WERI-Rb-1 (cell line): ENCODE measurements at regions not wholly inside any gene's neighbourhood (a gene's known extent, or its start where the extent isn't known, plus 50 kb on each side); places are given as distances from the start of the nearest gene placed in this dataset.

Experiments
- DNase-seq: peaks from one replicate; pipeline ENCODE4 v3.0.0-alpha.2; 2020
- H3K27ac ChIP-seq: fragments of 250-450 bp; sonication (Bioruptor Pico); 2 replicates; pipeline ENCODE4 v1.5.1; 2020; ENCODE audit warnings: mild to moderate bottlenecking, moderate library complexity
- H3K27me3 ChIP-seq: fragments of 250-450 bp; sonication (Bioruptor Pico); 2 replicates; pipeline ENCODE4 v1.5.1; 2021; ENCODE audit warnings: mild to moderate bottlenecking, low read depth, moderate library complexity; ENCODE audit not compliant: insufficient read depth, severe bottlenecking
- H3K36me3 ChIP-seq: fragments of 250-450 bp; sonication (Bioruptor Pico); 2 replicates; pipeline ENCODE4 v1.5.1; 2020; ENCODE audit warnings: mild to moderate bottlenecking, moderate library complexity
- H3K4me3 ChIP-seq: 2 replicates; pipeline ENCODE4 v1.5.1; 2011; ENCODE audit warnings: low read depth, mild to moderate bottlenecking, control low read depth, low read length
- H3K9me3 ChIP-seq: fragments of 250-450 bp; sonication (Bioruptor Pico); 2 replicates; pipeline ENCODE4 v1.5.1; 2021; ENCODE audit warnings: mild to moderate bottlenecking, moderate library complexity; ENCODE audit not compliant: severe bottlenecking
- CTCF ChIP-seq: IDR thresholded peaks from 2 replicates; pipeline ENCODE4 v1.5.1; 2011; ENCODE audit warnings: low read depth, mild to moderate bottlenecking, control low read depth, inconsistent platforms, low read length

- TF ChIP-seq CTCF: no peak
- H3K27me3 ChIP-seq: no peaks in the 10 kb centered on the region
- DNase-seq: no peak
- no peak overlapping the region for H3K4me3 ChIP-seq
- H3K27ac ChIP-seq: 0 out of 2 replicates have a peak overlapping the region, but pooled peaks have one; percentile 49
- no peaks in the 10 kb centered on the region for H3K36me3 ChIP-seq
- H3K9me3 ChIP-seq: no peaks in the 10 kb centered on the region
These were observed 418.7 kb downstream of the GLRX3 start for GRCh38 chr10:130554701-130555410.

GRCh38 chr10:130555411-130555750 lies 419.2 kb downstream of the GLRX3 start:
- Histone ChIP-seq H3K9me3 (no peaks in the 10 kb centered on the region), H3K27ac (no peak overlapping the region), H3K36me3 (no peaks in the 10 kb centered on the region), H3K4me3 (no peak overlapping the region), H3K27me3 (no peaks in the 10 kb centered on the region)
- TF ChIP-seq CTCF: no peak
- DNase-seq: no peak

- DNase-seq: peak; percentile 50
- Histone ChIP-seq H3K9me3 (no peaks in the 10 kb centered on the region), H3K27me3 (no peaks in the 10 kb centered on the region), H3K27ac (peak overlapping the region; percentile 48), H3K36me3 (no peaks in the 10 kb centered on the region), H3K4me3 (no peak overlapping the region)
- no peak for TF ChIP-seq CTCF
These were observed 421.1 kb downstream of the GLRX3 start for GRCh38 chr10:130557181-130557845.

- no peak for DNase-seq
- no peaks in the 10 kb centered on the region for H3K9me3 ChIP-seq
These were observed 422.8 kb downstream of the GLRX3 start for GRCh38 chr10:130558746-130559546.

GRCh38 chr10:130559547-130559880 lies 423.3 kb downstream of the GLRX3 start:
- no peak for DNase-seq
- Histone ChIP-seq H3K36me3 (no peaks in the 10 kb centered on the region), H3K9me3 (no peaks in the 10 kb centered on the region), H3K27me3 (no peaks in the 10 kb centered on the region), H3K27ac (no peak overlapping the region), H3K4me3 (no peak overlapping the region)
- no peak for TF ChIP-seq CTCF

More at GRCh38 chr10:130558746-130559546, 422.8 kb downstream of the GLRX3 start:
- Histone ChIP-seq H3K27me3 (no peaks in the 10 kb centered on the region), H3K27ac (no peak overlapping the region), H3K36me3 (no peaks in the 10 kb centered on the region), H3K4me3 (no peak overlapping the region)
- TF ChIP-seq CTCF: no peak
